ENCODE measurements at regions not wholly inside any gene's neighbourhood (a gene's known extent, or its start where the extent isn't known, plus 50 kb on each side); places are given as distances from the start of the nearest gene placed in this dataset.

GRCh38 chr15:97168704-97169475 is 791.6 kb upstream of the ARRDC4 start:
- Mint-ChIP-seq H3K4me1 (ENCODE audit: low read depth, unreplicated experiment) (peaks cover 10% of the 10 kb centered on the region), H3K4me3 (ENCODE audit: low read depth, unreplicated experiment) (no peak overlapping the region), H3K36me3 (ENCODE audit: insufficient read depth, unreplicated experiment) (no peaks in the 10 kb centered on the region), H3K9me3 (ENCODE audit: low read depth, unreplicated experiment) (peaks cover 2% of the 10 kb centered on the region), H3K27ac (ENCODE audit: unreplicated experiment) (no peak overlapping the region), H3K27me3 (ENCODE audit: unreplicated experiment) (no peaks in the 10 kb centered on the region)
- BruUV-seq (replicated peaks): no TSS peak
- CTCF ChIA-PET: no interaction called here
- intact Hi-C loops (cut with micrococcal nuclease; ENCODE audit: unreplicated experiment): no loop called here
- DNase-seq: no peak
- TF ChIP-seq CTCF (IDR thresholded peaks at IDR 0.05; ENCODE audit: unreplicated experiment): no peak

- Mint-ChIP-seq H3K4me1 (ENCODE audit: low read depth, unreplicated experiment) (peaks cover 10% of the 10 kb centered on the region), H3K27me3 (ENCODE audit: unreplicated experiment) (no peaks in the 10 kb centered on the region), H3K36me3 (ENCODE audit: insufficient read depth, unreplicated experiment) (no peaks in the 10 kb centered on the region), H3K9me3 (ENCODE audit: low read depth, unreplicated experiment) (no peaks in the 10 kb centered on the region), H3K27ac (ENCODE audit: unreplicated experiment) (no peak overlapping the region), H3K4me3 (ENCODE audit: low read depth, unreplicated experiment) (no peak overlapping the region)
- no peak for TF ChIP-seq CTCF (IDR thresholded peaks at IDR 0.05; ENCODE audit: unreplicated experiment)
- no peak for DNase-seq
- no TSS peak for BruUV-seq (replicated peaks)
- intact Hi-C loops (cut with micrococcal nuclease; ENCODE audit: unreplicated experiment): no loop called here
- CTCF ChIA-PET: no interaction called here
Observed at GRCh38 chr15:97171556-97171955, 788.9 kb upstream of the ARRDC4 start.

GRCh38 chr15:97174886-97175540 is 785.5 kb upstream of the ARRDC4 start:
- CTCF ChIA-PET: no interaction called here
- H3K27me3 Mint-ChIP-seq (ENCODE audit: unreplicated experiment): no peaks in the 10 kb centered on the region
- no peak for DNase-seq
- no peak overlapping the region for H3K4me3 Mint-ChIP-seq (ENCODE audit: low read depth, unreplicated experiment)
- no peak for TF ChIP-seq CTCF (IDR thresholded peaks at IDR 0.05; ENCODE audit: unreplicated experiment)
- peaks cover 4% of the 10 kb centered on the region for H3K9me3 Mint-ChIP-seq (ENCODE audit: low read depth, unreplicated experiment)
- intact Hi-C loops (cut with micrococcal nuclease; ENCODE audit: unreplicated experiment): no loop called here
- no peak overlapping the region for H3K27ac Mint-ChIP-seq (ENCODE audit: unreplicated experiment)
- no peaks in the 10 kb centered on the region for H3K36me3 Mint-ChIP-seq (ENCODE audit: insufficient read depth, unreplicated experiment)
- no TSS peak for BruUV-seq (replicated peaks)
- peaks cover 7% of the 10 kb centered on the region for H3K4me1 Mint-ChIP-seq (ENCODE audit: low read depth, unreplicated experiment)

GRCh38 chr15:97177151-97177577 is 783.3 kb upstream of the ARRDC4 start:
- DNase-seq: no peak
- Mint-ChIP-seq H3K4me1 (ENCODE audit: low read depth, unreplicated experiment) (no peaks in the 10 kb centered on the region), H3K4me3 (ENCODE audit: low read depth, unreplicated experiment) (no peak overlapping the region), H3K9me3 (ENCODE audit: low read depth, unreplicated experiment) (peaks cover 4% of the 10 kb centered on the region), H3K27me3 (ENCODE audit: unreplicated experiment) (no peaks in the 10 kb centered on the region), H3K36me3 (ENCODE audit: insufficient read depth, unreplicated experiment) (no peaks in the 10 kb centered on the region), H3K27ac (ENCODE audit: unreplicated experiment) (no peak overlapping the region)
- CTCF ChIA-PET: no interaction called here
- intact Hi-C loops (cut with micrococcal nuclease; ENCODE audit: unreplicated experiment): no loop called here
- TF ChIP-seq CTCF (IDR thresholded peaks at IDR 0.05; ENCODE audit: unreplicated experiment): no peak
- BruUV-seq (replicated peaks): no TSS peak

All from Calu3 (cell line).